Thyroid gland (tissue), 4 donors: ENCODE measurements at regions not wholly inside any gene's neighbourhood (a gene's known extent, or its start where the extent isn't known, plus 50 kb on each side); places are given as distances from the start of the nearest gene placed in this dataset.

Source experiments
- POLR2A ChIP-seq, 2 donors: fragments of 450-650 bp; IDR thresholded peaks; one replicate each; pipeline ENCODE4 v1.6.1; 2017; ENCODE audit warnings: antibody characterized with exemption in 2 of 2, mild to moderate bottlenecking in 2 of 2, moderate library complexity in 1 of 2
- TF ChIP-seq, protein P1 (sequence below), 6 experiments: fragments of 200-600 bp in 3 of 6; fragments of 450-650 bp in 3 of 6; sonication (generic) in 3 of 6; IDR thresholded peaks; one replicate each; pipeline ENCODE4 v1.5.1; 2016 to 2019; ENCODE audit warnings: antibody characterized with exemption in 6 of 6, mild to moderate bottlenecking in 2 of 6, inconsistent platforms in 1 of 6, moderate library complexity in 1 of 6

DNA sequence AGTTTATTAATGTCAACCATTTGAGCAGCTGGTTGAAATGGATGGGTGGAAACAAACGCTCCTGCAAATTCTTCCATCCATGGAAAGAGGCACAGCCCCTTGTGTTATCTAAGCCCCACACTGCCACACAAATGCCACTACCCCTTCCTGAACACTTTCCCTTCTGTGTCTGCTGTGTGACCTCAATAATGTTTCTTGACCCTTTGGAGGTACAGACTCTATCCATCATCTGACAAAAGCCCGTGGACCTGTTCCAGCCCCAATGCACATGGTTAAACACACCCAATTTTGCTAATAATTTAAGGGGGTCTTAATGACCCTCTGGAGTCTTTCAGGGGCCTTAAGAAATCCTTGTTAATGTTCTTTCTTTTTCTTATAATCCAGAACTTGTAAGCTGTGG, 482.2 kb upstream of the CFAP20DC start:
- TF ChIP-seq, protein P1, sequence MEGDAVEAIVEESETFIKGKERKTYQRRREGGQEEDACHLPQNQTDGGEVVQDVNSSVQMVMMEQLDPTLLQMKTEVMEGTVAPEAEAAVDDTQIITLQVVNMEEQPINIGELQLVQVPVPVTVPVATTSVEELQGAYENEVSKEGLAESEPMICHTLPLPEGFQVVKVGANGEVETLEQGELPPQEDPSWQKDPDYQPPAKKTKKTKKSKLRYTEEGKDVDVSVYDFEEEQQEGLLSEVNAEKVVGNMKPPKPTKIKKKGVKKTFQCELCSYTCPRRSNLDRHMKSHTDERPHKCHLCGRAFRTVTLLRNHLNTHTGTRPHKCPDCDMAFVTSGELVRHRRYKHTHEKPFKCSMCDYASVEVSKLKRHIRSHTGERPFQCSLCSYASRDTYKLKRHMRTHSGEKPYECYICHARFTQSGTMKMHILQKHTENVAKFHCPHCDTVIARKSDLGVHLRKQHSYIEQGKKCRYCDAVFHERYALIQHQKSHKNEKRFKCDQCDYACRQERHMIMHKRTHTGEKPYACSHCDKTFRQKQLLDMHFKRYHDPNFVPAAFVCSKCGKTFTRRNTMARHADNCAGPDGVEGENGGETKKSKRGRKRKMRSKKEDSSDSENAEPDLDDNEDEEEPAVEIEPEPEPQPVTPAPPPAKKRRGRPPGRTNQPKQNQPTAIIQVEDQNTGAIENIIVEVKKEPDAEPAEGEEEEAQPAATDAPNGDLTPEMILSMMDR (IDR thresholded peaks at IDR 0.05) = no peak
- TF ChIP-seq POLR2A (IDR thresholded peaks at IDR 0.05) = no peak
